Sigmoid colon (tissue), 4 donors: ENCODE measurements at regions not wholly inside any gene's neighbourhood (a gene's known extent, or its start where the extent isn't known, plus 50 kb on each side); places are given as distances from the start of the nearest gene placed in this dataset.

Experiments used
- CTCF ChIP-seq, 4 experiments: fragments of 450-650 bp in 3 of 4; fragments of 200-600 bp in 1 of 4; IDR thresholded peaks; one replicate each; pipeline ENCODE4 v1.5.1; 2016 to 2019; ENCODE audit warnings: antibody characterized with exemption in 4 of 4, mild to moderate bottlenecking in 3 of 4, moderate library complexity in 2 of 4
- POLR2AphosphoS5 ChIP-seq, 4 donors: sonication (generic); formaldehyde crosslinking; IDR thresholded peaks; one replicate each; pipeline ENCODE4 v1.6.1; 2017; ENCODE audit warnings: antibody characterized with exemption in 4 of 4

GRCh38 chr12:114215746-114216145 lies 190.2 kb downstream of the TBX5 start:
- no peak for TF ChIP-seq CTCF (IDR thresholded peaks at IDR 0.05)
- no peak for TF ChIP-seq POLR2AphosphoS5 (IDR thresholded peaks at IDR 0.05)
